HEK293 (cell line): ENCODE measurements at regions not wholly inside any gene's neighbourhood (a gene's known extent, or its start where the extent isn't known, plus 50 kb on each side); places are given as distances from the start of the nearest gene placed in this dataset.

ENCODE experiments used
- CTCF ChIA-PET: fragments of 350-600 bp; formaldehyde crosslinking; extraction: SDS; loops from one replicate; lab custom pipeline; 2021; ENCODE audit warnings: antibody characterized with exemption; lab: Yijun Ruan, JAX
- POLR2A ChIA-PET: fragments of 300-600 bp; formaldehyde crosslinking; extraction: SDS; loops from one replicate; lab custom pipeline; 2020; ENCODE audit warnings: antibody characterized with exemption, inconsistent platforms; lab: Yijun Ruan, JAX
- H3K27ac ChIP-seq: fragments of 200-500 bp; sonication (Bioruptor generic); 2 replicates; pipeline ENCODE4 v1.5.1; 2014; ENCODE audit warnings: low read depth, low read length, control low read depth, inconsistent platforms; ENCODE audit errors: extremely low read depth
- H3K36me3 ChIP-seq, 2 experiments: fragments of 200-500 bp in 1 of 2; sonication (Bioruptor generic) in 1 of 2; 1 replicate in 1 of 2; 2 replicates in 1 of 2; pipeline ENCODE4 v1.5.1; 2014 to 2017; ENCODE audit warnings: inconsistent platforms in 2 of 2, low read length in 2 of 2; ENCODE audit not compliant: control insufficient read depth in 2 of 2, insufficient read depth in 1 of 2
- H3K4me1 ChIP-seq: fragments of 200-500 bp; sonication (Bioruptor generic); 2 replicates; pipeline ENCODE4 v1.5.1; 2014; ENCODE audit warnings: mild to moderate bottlenecking, low read length, inconsistent platforms; ENCODE audit not compliant: control insufficient read depth, insufficient read depth
- H3K4me3 ChIP-seq: 2 replicates; pipeline ENCODE4 v1.5.1; 2011; ENCODE audit warnings: low read depth, mild to moderate bottlenecking, control low read depth, low read length, moderate library complexity
- H3K9me3 ChIP-seq: fragments of 200-500 bp; sonication (Bioruptor generic); 2 replicates; pipeline ENCODE4 v1.5.1; 2014; ENCODE audit warnings: low read depth, low read length, inconsistent platforms; ENCODE audit not compliant: control insufficient read depth, insufficient read depth
- HOXA7 ChIP-seq: sonication (generic); formaldehyde crosslinking; IDR thresholded peaks from 2 replicates; pipeline ENCODE4 v1.8.1; 2022; ENCODE audit warnings: missing genetic modification reagents, borderline replicate concordance
- KLF8 ChIP-seq: fragments of 450-650 bp; formaldehyde crosslinking; IDR thresholded peaks from 2 replicates; pipeline ENCODE4 v1.5.1; 2016; ENCODE audit warnings: missing biosample characterization, missing genetic modification characterization
- PRDM4 ChIP-seq: fragments of 450-650 bp; formaldehyde crosslinking; IDR thresholded peaks from 2 replicates; pipeline ENCODE4 v1.5.1; 2017; ENCODE audit warnings: missing biosample characterization, missing genetic modification characterization
- SALL2 ChIP-seq: fragments of 450-650 bp; formaldehyde crosslinking; IDR thresholded peaks from 2 replicates; pipeline ENCODE4 v1.5.0; 2017; ENCODE audit warnings: missing biosample characterization, mild to moderate bottlenecking, missing genetic modification characterization, borderline replicate concordance
- SETDB1 ChIP-seq: IDR thresholded peaks from one replicate; pipeline ENCODE4 v1.6.1; 2017; ENCODE audit warnings: mild to moderate bottlenecking, low read length, moderate library complexity, mixed read lengths; ENCODE audit not compliant: insufficient read length
- TRIM28 ChIP-seq: IDR thresholded peaks from 2 replicates; pipeline ENCODE4 v1.6.1; 2011; ENCODE audit warnings: low read length, control low read depth, borderline replicate concordance
- ZBTB20 ChIP-seq: fragments of 450-650 bp; formaldehyde crosslinking; IDR thresholded peaks from 2 replicates; pipeline ENCODE4 v1.5.1; 2016; ENCODE audit warnings: missing biosample characterization, missing genetic modification characterization
- ZBTB48 ChIP-seq: fragments of 450-650 bp; formaldehyde crosslinking; IDR thresholded peaks from 2 replicates; pipeline ENCODE4 v1.5.1; 2016; ENCODE audit warnings: missing biosample characterization, missing genetic modification characterization
- ZNF19 ChIP-seq: fragments of 450-650 bp; formaldehyde crosslinking; IDR thresholded peaks from 2 replicates; pipeline ENCODE4; 2016; ENCODE audit warnings: missing biosample characterization, missing genetic modification characterization, low read depth
- ZNF2 ChIP-seq: fragments of 450-650 bp; formaldehyde crosslinking; IDR thresholded peaks from 2 replicates; pipeline ENCODE4 v1.5.1; 2016; ENCODE audit warnings: missing biosample characterization, missing genetic modification characterization
- ZNF221 ChIP-seq: fragments of 450-650 bp; formaldehyde crosslinking; IDR thresholded peaks from 2 replicates; pipeline ENCODE4 v1.5.1; 2017; ENCODE audit warnings: missing biosample characterization, missing genetic modification characterization, borderline replicate concordance
- ZNF335 ChIP-seq: fragments of 450-650 bp; formaldehyde crosslinking; conservative IDR thresholded peaks from 2 replicates; pipeline ENCODE4 v1.5.1; 2016; ENCODE audit warnings: missing biosample characterization, missing genetic modification characterization
- ZNF366 ChIP-seq: fragments of 450-650 bp; formaldehyde crosslinking; conservative IDR thresholded peaks from 2 replicates; pipeline ENCODE4 v1.5.1; 2016; ENCODE audit warnings: missing biosample characterization, missing genetic modification characterization
- ZNF398 ChIP-seq: fragments of 450-650 bp; formaldehyde crosslinking; IDR thresholded peaks from 2 replicates; pipeline ENCODE4 v1.5.1; 2017; ENCODE audit warnings: missing biosample characterization, missing genetic modification characterization
- ZNF549 ChIP-seq: fragments of 450-650 bp; IDR thresholded peaks from 2 replicates; pipeline ENCODE4 v1.5.1; 2018; ENCODE audit warnings: missing biosample characterization, missing genetic modification characterization, mild to moderate bottlenecking, inconsistent platforms, moderate library complexity
- TF ChIP-seq, protein P1 (sequence below): IDR thresholded peaks from 2 replicates; pipeline ENCODE4 v1.6.1; 2011; ENCODE audit warnings: mild to moderate bottlenecking, low read depth, low read length, borderline replicate concordance
- TF ChIP-seq, protein P2 (sequence below): fragments of 450-650 bp; formaldehyde crosslinking; IDR thresholded peaks from 2 replicates; pipeline ENCODE4 v1.5.1; 2016; ENCODE audit warnings: missing biosample characterization, missing genetic modification characterization, borderline replicate concordance

- Histone ChIP-seq H3K27ac (no peak overlapping the region), H3K4me3 (no peak overlapping the region), H3K9me3 (no peaks in the 10 kb centered on the region), H3K36me3 (no peaks in the 10 kb centered on the region), H3K4me1 (peaks cover 5% of the 10 kb centered on the region; the same call in 1 of the 2 replicates)
- POLR2A ChIA-PET: interaction anchor here (0.7 kb wide), 1 partner anchor 18 kb away, joined by 4 read pairs; no protein-coding TSS in a partner anchor
- CTCF ChIA-PET: no interaction called here
- TF ChIP-seq SETDB1: no peak
- TF ChIP-seq ZBTB20: no peak
- no peak for TF ChIP-seq HOXA7 (CRISPR knock-in tag)
- TF ChIP-seq ZBTB48 (tag by site-specific recombination): no peak
- no peak for TF ChIP-seq KLF8 (tag by site-specific recombination)
- TF ChIP-seq ZNF398 (tag by site-specific recombination): no peak
- no peak for TF ChIP-seq PRDM4 (tag by site-specific recombination)
- TF ChIP-seq ZNF366 (tag by site-specific recombination): no peak
- TF ChIP-seq TRIM28: no peak
- TF ChIP-seq ZNF221 (tag by site-specific recombination): no peak
- TF ChIP-seq SALL2: no peak
- TF ChIP-seq ZNF549: no peak
- TF ChIP-seq ZNF19 (tag by site-specific recombination): no peak
Measured at GRCh38 chr5:116861666-116862065, 287.0 kb upstream of the SEMA6A start.

DNA sequence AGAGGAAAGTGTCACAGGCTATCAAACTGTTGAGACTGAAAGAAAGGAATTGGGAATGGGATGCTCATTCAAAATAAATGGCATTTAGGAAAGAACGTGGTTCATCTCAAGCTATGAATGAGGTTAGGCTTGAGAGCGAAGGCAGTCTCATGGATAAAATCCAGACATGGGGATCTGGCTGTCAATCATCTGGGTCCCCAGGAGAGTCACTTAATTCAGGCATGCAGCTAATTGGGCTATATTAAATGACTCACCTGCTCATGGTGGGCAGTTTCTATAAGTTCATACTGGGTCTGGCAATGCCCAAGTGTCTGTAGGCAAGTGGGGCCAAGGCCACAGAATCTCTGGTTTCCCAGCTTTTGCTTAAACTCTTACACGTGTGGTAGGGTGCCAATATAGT is 286.5 kb upstream of the SEMA6A start:
- CTCF ChIA-PET: no interaction called here
- Histone ChIP-seq H3K27ac (no peak overlapping the region), H3K36me3 (no peaks in the 10 kb centered on the region), H3K9me3 (no peaks in the 10 kb centered on the region), H3K4me1 (peaks cover 5% of the 10 kb centered on the region; the same call in 1 of the 2 replicates)
- POLR2A ChIA-PET: interaction anchor here (0.7 kb wide), 1 partner anchor 17 kb away, joined by 4 read pairs; no protein-coding TSS in a partner anchor
- TF ChIP-seq ZNF335 (tag by site-specific recombination) (no peak), ZNF2 (tag by site-specific recombination) (no peak)
- TF ChIP-seq, protein P1, sequence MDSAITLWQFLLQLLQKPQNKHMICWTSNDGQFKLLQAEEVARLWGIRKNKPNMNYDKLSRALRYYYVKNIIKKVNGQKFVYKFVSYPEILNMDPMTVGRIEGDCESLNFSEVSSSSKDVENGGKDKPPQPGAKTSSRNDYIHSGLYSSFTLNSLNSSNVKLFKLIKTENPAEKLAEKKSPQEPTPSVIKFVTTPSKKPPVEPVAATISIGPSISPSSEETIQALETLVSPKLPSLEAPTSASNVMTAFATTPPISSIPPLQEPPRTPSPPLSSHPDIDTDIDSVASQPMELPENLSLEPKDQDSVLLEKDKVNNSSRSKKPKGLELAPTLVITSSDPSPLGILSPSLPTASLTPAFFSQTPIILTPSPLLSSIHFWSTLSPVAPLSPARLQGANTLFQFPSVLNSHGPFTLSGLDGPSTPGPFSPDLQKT: no peak
- TF ChIP-seq, protein P2, sequence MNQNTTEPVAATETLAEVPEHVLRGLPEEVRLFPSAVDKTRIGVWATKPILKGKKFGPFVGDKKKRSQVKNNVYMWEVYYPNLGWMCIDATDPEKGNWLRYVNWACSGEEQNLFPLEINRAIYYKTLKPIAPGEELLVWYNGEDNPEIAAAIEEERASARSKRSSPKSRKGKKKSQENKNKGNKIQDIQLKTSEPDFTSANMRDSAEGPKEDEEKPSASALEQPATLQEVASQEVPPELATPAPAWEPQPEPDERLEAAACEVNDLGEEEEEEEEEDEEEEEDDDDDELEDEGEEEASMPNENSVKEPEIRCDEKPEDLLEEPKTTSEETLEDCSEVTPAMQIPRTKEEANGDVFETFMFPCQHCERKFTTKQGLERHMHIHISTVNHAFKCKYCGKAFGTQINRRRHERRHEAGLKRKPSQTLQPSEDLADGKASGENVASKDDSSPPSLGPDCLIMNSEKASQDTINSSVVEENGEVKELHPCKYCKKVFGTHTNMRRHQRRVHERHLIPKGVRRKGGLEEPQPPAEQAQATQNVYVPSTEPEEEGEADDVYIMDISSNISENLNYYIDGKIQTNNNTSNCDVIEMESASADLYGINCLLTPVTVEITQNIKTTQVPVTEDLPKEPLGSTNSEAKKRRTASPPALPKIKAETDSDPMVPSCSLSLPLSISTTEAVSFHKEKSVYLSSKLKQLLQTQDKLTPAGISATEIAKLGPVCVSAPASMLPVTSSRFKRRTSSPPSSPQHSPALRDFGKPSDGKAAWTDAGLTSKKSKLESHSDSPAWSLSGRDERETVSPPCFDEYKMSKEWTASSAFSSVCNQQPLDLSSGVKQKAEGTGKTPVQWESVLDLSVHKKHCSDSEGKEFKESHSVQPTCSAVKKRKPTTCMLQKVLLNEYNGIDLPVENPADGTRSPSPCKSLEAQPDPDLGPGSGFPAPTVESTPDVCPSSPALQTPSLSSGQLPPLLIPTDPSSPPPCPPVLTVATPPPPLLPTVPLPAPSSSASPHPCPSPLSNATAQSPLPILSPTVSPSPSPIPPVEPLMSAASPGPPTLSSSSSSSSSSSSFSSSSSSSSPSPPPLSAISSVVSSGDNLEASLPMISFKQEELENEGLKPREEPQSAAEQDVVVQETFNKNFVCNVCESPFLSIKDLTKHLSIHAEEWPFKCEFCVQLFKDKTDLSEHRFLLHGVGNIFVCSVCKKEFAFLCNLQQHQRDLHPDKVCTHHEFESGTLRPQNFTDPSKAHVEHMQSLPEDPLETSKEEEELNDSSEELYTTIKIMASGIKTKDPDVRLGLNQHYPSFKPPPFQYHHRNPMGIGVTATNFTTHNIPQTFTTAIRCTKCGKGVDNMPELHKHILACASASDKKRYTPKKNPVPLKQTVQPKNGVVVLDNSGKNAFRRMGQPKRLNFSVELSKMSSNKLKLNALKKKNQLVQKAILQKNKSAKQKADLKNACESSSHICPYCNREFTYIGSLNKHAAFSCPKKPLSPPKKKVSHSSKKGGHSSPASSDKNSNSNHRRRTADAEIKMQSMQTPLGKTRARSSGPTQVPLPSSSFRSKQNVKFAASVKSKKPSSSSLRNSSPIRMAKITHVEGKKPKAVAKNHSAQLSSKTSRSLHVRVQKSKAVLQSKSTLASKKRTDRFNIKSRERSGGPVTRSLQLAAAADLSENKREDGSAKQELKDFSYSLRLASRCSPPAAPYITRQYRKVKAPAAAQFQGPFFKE (tag by site-specific recombination): no peak
- TF ChIP-seq, all 188 proteins: peak for 0
- H3K4me3 ChIP-seq: no peak overlapping the region
